ENCODE measurements at regions not wholly inside any gene's neighbourhood (a gene's known extent, or its start where the extent isn't known, plus 50 kb on each side); places are given as distances from the start of the nearest gene placed in this dataset.

DNA sequence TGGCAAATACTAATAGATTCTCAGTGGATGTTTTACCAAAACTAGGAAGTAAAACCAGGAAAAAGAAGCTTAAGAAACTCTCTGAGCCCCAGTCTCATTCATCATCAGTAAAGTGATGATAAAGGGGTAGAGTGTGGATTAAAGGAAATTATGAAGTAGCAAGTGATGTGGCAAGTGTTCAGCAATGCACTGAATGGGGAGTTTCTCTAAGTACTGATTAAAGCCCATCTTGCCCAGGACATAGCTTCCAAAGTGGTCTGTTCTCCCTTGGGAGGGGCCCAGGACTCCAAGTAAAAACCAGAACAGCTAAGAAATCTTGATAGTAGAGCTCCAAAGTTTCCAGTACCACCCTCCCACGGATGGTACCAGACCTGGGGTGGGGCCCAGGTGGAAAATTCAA lies 137.3 kb downstream of the WNT5A start:
- TF ChIP-seq, protein P1, sequence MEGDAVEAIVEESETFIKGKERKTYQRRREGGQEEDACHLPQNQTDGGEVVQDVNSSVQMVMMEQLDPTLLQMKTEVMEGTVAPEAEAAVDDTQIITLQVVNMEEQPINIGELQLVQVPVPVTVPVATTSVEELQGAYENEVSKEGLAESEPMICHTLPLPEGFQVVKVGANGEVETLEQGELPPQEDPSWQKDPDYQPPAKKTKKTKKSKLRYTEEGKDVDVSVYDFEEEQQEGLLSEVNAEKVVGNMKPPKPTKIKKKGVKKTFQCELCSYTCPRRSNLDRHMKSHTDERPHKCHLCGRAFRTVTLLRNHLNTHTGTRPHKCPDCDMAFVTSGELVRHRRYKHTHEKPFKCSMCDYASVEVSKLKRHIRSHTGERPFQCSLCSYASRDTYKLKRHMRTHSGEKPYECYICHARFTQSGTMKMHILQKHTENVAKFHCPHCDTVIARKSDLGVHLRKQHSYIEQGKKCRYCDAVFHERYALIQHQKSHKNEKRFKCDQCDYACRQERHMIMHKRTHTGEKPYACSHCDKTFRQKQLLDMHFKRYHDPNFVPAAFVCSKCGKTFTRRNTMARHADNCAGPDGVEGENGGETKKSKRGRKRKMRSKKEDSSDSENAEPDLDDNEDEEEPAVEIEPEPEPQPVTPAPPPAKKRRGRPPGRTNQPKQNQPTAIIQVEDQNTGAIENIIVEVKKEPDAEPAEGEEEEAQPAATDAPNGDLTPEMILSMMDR (IDR thresholded peaks at IDR 0.05): no peak
- no peak for TF ChIP-seq POLR2A (IDR thresholded peaks at IDR 0.05)
